ENCODE measurements at regions not wholly inside any gene's neighbourhood (a gene's known extent, or its start where the extent isn't known, plus 50 kb on each side); places are given as distances from the start of the nearest gene placed in this dataset.

- DNase-seq (no peak), ATAC-seq (replicated peaks in 1 of 2) (no peak)
- Mint-ChIP-seq H3K36me3 (ENCODE audit: insufficient read depth in 2 of 2) (no peaks in the 10 kb centered on the region), H3K27me3 (ENCODE audit: low read depth) (no peaks in the 10 kb centered on the region), H3K27ac (no peak overlapping the region), H3K4me3 (no peak overlapping the region), H3K9me3 (no peaks in the 10 kb centered on the region), H3K4me1 (ENCODE audit: low read depth) (no peaks in the 10 kb centered on the region)
Observed at GRCh38 chr5:51172903-51173626, 210.2 kb upstream of the ISL1 start.

DNA sequence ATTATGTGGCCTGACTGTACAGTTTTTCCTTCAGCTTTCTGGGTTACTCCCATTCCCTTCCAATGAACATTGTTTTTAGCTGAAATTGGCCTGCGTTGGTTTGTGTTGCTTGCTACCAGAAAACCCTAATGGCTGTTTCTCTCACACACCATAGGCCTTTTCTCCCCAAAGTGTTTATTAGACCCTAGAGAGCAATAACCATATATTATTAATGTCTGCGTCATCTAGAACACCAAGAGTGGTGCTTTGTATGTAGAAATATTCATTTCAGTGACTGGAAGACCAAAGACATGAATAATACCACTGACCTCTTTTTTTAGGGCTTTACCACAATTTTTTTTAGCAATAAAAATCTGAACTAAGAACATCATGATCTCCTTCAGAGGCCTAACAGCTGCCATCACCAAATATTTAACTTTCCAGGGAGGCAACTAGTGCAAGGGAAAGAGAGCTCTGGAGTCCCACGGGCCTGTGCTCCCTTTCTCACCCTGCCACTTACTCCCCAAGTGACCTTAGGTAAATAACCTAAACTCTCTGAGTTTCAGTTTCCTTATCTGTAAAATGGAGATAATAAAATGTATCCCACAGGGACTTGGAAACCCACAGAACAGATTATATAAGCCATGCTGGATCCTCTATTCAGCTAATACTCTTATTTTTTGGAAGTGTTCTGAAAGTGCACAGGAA is 201.9 kb upstream of the ISL1 start:
- H3K27ac Mint-ChIP-seq: no peak overlapping the region
- H3K27me3 Mint-ChIP-seq (ENCODE audit: low read depth): no peaks in the 10 kb centered on the region
- peaks cover 0 to 5% of the 10 kb centered on the region in 2 donors for H3K9me3 Mint-ChIP-seq

DNA sequence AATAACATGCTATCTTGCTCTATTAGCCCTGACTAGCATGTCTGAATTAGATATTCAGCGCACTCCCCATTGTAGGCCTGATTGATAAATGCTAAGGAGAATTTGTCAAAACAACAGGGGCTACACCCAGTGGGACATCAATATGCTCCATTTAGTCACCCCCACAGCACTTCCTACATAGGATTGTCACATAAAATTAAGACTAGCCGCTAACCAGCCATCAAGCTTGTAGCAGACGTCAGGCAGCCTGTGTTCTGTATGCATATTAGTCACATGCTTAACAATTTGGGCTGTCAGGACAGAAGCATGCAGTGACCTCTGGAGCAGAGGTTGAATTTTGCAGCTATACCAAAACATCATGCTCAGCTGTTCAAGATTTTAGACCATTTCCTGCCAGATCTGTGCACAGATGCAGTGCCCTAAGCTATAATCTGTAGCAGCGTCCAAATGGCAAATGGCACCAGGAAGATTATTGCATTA is 197.4 kb upstream of the ISL1 start:
- H3K9me3 Mint-ChIP-seq: peaks cover 2 to 5% of the 10 kb centered on the region in 2 donors
- DNase-seq (no peak), ATAC-seq (replicated peaks in 1 of 2) (no peak)
- H3K36me3 Mint-ChIP-seq (ENCODE audit: insufficient read depth in 2 of 2): no peaks in the 10 kb centered on the region
- no peaks in the 10 kb centered on the region for H3K4me1 Mint-ChIP-seq (ENCODE audit: low read depth)
- H3K27me3 Mint-ChIP-seq (ENCODE audit: low read depth): no peaks in the 10 kb centered on the region
- no peak overlapping the region for H3K4me3 Mint-ChIP-seq
- H3K27ac Mint-ChIP-seq: no peak overlapping the region

More for the DNA sequence above, 201.9 kb upstream of the ISL1 start:
- H3K4me3 Mint-ChIP-seq: no peak overlapping the region
- no peak for DNase-seq
- H3K36me3 Mint-ChIP-seq (ENCODE audit: insufficient read depth in 2 of 2): no peaks in the 10 kb centered on the region
- H3K4me1 Mint-ChIP-seq (ENCODE audit: low read depth): no peaks in the 10 kb centered on the region
- no peak for ATAC-seq (replicated peaks in 1 of 2)

GRCh38 chr5:51188001-51188591 is 195.2 kb upstream of the ISL1 start:
- H3K27me3 Mint-ChIP-seq (ENCODE audit: low read depth): no peaks in the 10 kb centered on the region
- DNase-seq: no peak
- H3K9me3 Mint-ChIP-seq: peaks cover 5 to 6% of the 10 kb centered on the region in 2 donors
- no peaks in the 10 kb centered on the region for H3K4me1 Mint-ChIP-seq (ENCODE audit: low read depth)
- no peak for ATAC-seq (replicated peaks in 1 of 2)
- no peak overlapping the region for H3K4me3 Mint-ChIP-seq
- H3K27ac Mint-ChIP-seq: no peak overlapping the region
- H3K36me3 Mint-ChIP-seq (ENCODE audit: insufficient read depth in 2 of 2): no peaks in the 10 kb centered on the region

GRCh38 chr5:51194671-51195070 is 188.6 kb upstream of the ISL1 start:
- ATAC-seq (replicated peaks in 1 of 2) (no peak), DNase-seq (no peak)
- H3K9me3 Mint-ChIP-seq: peaks cover 0 to 4% of the 10 kb centered on the region in 2 donors
- no peak overlapping the region for H3K4me3 Mint-ChIP-seq
- no peaks in the 10 kb centered on the region for H3K36me3 Mint-ChIP-seq (ENCODE audit: insufficient read depth in 2 of 2)
- H3K4me1 Mint-ChIP-seq (ENCODE audit: low read depth): no peaks in the 10 kb centered on the region
- H3K27ac Mint-ChIP-seq: no peak overlapping the region
- H3K27me3 Mint-ChIP-seq (ENCODE audit: low read depth): no peaks in the 10 kb centered on the region

DNA sequence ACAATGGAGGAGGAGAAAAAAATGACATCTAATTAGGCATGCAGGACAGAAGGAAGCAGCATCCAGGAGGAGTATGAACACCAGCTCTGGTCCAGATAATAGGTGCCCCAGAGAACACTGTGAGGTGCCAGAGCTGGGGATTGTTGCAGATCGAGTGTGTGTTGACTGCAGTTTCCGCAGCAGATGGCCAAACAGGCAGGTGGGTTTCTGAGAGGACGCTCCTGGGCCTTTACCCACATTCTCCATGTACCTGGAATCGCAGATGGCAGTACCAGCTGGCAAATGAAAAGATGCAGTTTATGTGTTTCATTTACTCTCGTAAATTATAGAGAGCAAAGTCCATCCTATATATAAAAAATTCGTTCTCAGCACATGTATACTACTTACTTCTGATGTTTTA is 182.2 kb upstream of the ISL1 start:
- Mint-ChIP-seq H3K9me3 (peaks cover 0 to 2% of the 10 kb centered on the region in 2 donors), H3K4me1 (ENCODE audit: low read depth) (no peaks in the 10 kb centered on the region), H3K27me3 (ENCODE audit: low read depth) (no peaks in the 10 kb centered on the region), H3K36me3 (ENCODE audit: insufficient read depth in 2 of 2) (no peaks in the 10 kb centered on the region), H3K4me3 (no peak overlapping the region), H3K27ac (no peak overlapping the region)
- ATAC-seq (replicated peaks in 1 of 2): no peak
- no peak for DNase-seq

DNA sequence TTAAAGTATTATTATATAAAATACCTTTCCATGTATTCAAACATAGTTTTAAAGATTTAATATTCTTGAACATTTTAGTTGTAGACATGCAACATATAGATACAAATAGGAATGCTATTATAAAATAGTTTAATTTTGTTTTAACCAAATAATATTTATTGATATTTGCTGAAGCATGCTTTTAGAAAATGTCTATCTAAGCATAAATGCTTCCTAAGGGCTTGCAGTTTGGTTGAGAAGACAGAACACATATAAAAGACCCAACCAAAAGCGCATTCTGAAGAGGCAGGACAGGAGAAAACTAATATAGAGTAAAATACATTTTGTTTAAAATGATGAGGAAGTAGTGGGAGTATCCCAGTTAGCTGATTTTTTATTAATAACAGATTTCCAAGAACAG is 181.5 kb upstream of the ISL1 start:
- ATAC-seq (replicated peaks in 1 of 2) (no peak), DNase-seq (no peak)
- H3K27ac Mint-ChIP-seq: no peak overlapping the region
- no peaks in the 10 kb centered on the region for H3K4me1 Mint-ChIP-seq (ENCODE audit: low read depth)
- no peak overlapping the region for H3K4me3 Mint-ChIP-seq
- H3K36me3 Mint-ChIP-seq (ENCODE audit: insufficient read depth in 2 of 2): no peaks in the 10 kb centered on the region
- peaks cover 0 to 2% of the 10 kb centered on the region in 2 donors for H3K9me3 Mint-ChIP-seq
- H3K27me3 Mint-ChIP-seq (ENCODE audit: low read depth): no peaks in the 10 kb centered on the region

GRCh38 chr5:51202161-51202560 is 181.1 kb upstream of the ISL1 start:
- ATAC-seq (replicated peaks in 1 of 2): no peak
- Mint-ChIP-seq H3K36me3 (ENCODE audit: insufficient read depth in 2 of 2) (no peaks in the 10 kb centered on the region), H3K27ac (no peak overlapping the region), H3K9me3 (peaks cover 0 to 2% of the 10 kb centered on the region in 2 donors), H3K4me1 (ENCODE audit: low read depth) (no peaks in the 10 kb centered on the region), H3K27me3 (ENCODE audit: low read depth) (no peaks in the 10 kb centered on the region), H3K4me3 (no peak overlapping the region)
- DNase-seq: no peak

DNA sequence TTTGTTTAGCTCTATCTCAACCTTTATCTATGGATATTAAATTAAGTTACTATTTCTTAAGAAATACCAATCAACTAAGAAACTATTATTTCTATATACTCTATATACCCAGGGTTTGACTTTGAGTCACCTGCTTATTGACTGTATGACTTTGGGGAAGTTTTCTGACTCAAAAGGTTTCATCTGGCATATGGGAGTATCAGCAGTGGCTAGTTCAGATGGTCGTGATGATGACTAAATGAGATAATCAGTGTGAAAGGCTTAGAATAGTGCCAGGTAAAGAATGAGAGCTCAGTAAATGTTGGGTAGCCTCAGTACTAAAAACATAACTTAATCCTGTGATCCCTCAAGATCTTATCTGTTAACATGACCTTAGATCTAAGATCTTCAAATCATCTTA is 179.7 kb upstream of the ISL1 start:
- no peaks in the 10 kb centered on the region for H3K27me3 Mint-ChIP-seq (ENCODE audit: low read depth)
- no peak overlapping the region for H3K4me3 Mint-ChIP-seq
- H3K27ac Mint-ChIP-seq: no peak overlapping the region
- DNase-seq (no peak), ATAC-seq (replicated peaks in 1 of 2) (no peak)
- peaks cover 0 to 2% of the 10 kb centered on the region in 2 donors for H3K9me3 Mint-ChIP-seq
- H3K4me1 Mint-ChIP-seq (ENCODE audit: low read depth): no peaks in the 10 kb centered on the region
- H3K36me3 Mint-ChIP-seq (ENCODE audit: insufficient read depth in 2 of 2): no peaks in the 10 kb centered on the region

DNA sequence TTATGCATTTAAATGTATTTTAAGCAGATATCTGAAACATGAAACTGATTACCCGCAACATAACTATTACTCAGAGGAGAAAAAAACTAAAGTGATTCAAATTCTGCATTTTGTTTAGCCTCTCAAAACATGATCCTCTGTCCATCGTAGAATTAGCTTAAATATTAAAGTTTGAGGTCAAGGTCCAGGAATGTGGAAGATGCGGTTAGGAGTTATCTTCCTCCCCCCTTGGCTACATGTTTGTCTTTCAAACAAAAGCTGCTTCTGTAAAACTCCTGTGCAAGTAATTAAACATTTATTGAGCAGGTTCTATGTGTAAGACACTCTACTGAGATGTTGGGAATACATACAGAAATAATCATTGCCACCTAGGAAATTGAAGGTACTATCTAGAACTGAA is 175.0 kb upstream of the ISL1 start:
- no peaks in the 10 kb centered on the region for H3K4me1 Mint-ChIP-seq (ENCODE audit: low read depth)
- H3K27me3 Mint-ChIP-seq (ENCODE audit: low read depth): no peaks in the 10 kb centered on the region
- peaks cover 0 to 2% of the 10 kb centered on the region in 2 donors for H3K9me3 Mint-ChIP-seq
- H3K27ac Mint-ChIP-seq: no peak overlapping the region
- DNase-seq: no peak
- H3K36me3 Mint-ChIP-seq (ENCODE audit: insufficient read depth in 2 of 2): no peaks in the 10 kb centered on the region
- ATAC-seq (replicated peaks in 1 of 2): no peak
- no peak overlapping the region for H3K4me3 Mint-ChIP-seq

DNA sequence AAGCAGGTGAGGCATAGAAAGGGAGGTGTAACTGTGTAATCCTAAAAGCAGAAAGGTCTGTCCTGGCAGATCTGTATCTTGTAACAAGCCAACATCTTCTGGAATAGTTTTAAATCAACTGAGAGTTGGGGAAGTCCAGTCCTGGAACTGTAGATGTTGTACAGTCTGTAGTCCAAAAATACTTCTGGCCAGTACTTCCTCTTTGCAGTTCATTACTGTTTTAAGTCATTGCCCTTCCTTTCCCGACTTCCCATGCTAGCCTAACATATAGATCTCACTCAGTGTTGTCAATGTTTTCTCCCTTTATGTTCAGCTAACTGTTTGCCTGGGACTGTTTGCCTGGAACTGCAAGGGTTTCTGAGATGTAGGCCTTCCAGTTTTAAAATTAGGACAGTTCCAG is 168.5 kb upstream of the ISL1 start:
- H3K27me3 Mint-ChIP-seq (ENCODE audit: low read depth): no peaks in the 10 kb centered on the region

DNA sequence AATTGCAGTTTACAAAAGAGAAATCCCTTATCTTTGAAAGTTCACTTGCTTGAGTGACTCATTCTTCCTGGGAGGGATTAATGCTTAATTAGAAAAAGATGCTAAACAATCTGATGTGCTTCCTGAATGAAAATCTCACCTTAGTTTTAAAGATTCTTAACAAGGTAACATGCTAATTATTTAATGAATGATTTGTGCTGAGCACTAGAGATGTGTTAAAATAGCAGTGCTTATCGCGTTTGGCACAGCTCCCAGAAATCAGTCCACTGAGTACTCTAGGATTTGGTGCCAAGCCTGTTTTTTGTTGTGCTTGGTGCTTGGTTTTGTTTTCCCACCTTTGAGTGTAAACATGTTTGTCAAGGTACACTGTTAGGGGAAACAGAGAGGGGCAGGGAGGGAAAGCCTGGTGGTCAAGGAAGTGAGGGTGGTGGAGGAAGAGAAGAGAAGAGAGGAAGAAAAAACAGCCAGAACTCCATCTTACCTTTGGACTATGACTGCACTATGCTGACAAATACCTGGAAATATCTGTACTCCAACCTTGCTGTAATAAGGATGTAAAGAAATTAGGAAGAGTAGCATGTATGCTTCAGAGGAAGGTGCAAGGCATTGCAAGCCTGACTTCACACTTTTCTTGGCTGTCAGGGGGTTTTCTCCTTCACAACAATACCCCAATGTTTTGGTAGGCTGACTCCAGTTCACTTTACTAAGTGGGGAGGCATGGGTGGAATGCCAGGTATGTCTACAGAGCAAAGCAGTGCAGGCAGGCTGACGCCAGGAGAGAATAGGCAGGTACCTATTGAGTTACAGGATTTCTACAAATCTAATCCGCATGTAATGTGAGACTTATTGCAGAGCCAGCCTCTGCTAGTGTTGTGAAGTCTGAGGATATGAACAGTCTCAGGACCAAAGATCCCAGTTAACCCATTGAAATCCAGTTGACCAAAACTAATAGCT is 157.2 kb upstream of the ISL1 start:
- Mint-ChIP-seq H3K9me3 (peaks cover 11 to 13% of the 10 kb centered on the region in 2 donors), H3K4me1 (ENCODE audit: low read depth) (no peaks in the 10 kb centered on the region), H3K27ac (no peak overlapping the region), H3K4me3 (no peak overlapping the region), H3K36me3 (ENCODE audit: insufficient read depth in 2 of 2) (peaks cover 1 to 3% of the 10 kb centered on the region in 2 donors), H3K27me3 (ENCODE audit: low read depth) (no peaks in the 10 kb centered on the region)
- DNase-seq (no peak), ATAC-seq (replicated peaks in 1 of 2) (no peak)

More for the DNA sequence above, 168.5 kb upstream of the ISL1 start:
- no peaks in the 10 kb centered on the region for H3K4me1 Mint-ChIP-seq (ENCODE audit: low read depth)
- ATAC-seq (replicated peaks in 1 of 2) (no peak), DNase-seq (no peak)
- H3K4me3 Mint-ChIP-seq: no peak overlapping the region
- no peaks in the 10 kb centered on the region for H3K36me3 Mint-ChIP-seq (ENCODE audit: insufficient read depth in 2 of 2)
- H3K9me3 Mint-ChIP-seq: peaks cover 0 to 2% of the 10 kb centered on the region in 2 donors
- H3K27ac Mint-ChIP-seq: no peak overlapping the region

All from activated T-cell treated with anti-CD3 and anti-CD28 coated beads, Interleukin-2, amount 50 U/mL, for 72 hours (primary cell).